Stimulated activated CD4-positive, alpha-beta T cell treated with anti-CD3 and anti-CD28 coated beads, Interleukin-15, amount 100 ng/mL, for 48 hours (primary cell): ENCODE measurements at regions not wholly inside any gene's neighbourhood (a gene's known extent, or its start where the extent isn't known, plus 50 kb on each side); places are given as distances from the start of the nearest gene placed in this dataset.
A peak's percentile ranks its signal among the peaks of the same experiment; 100 is the strongest.

Experiments
- DNase-seq, 2 donors: peaks; one replicate each; pipeline ENCODE4 v3.0.0-alpha.2; 2020; ENCODE audit warnings: low read depth in 2 of 2

- DNase-seq = no peak
Measured at GRCh38 chr2:12168791-12169388, 422.5 kb downstream of the LPIN1 start.

GRCh38 chr2:12169721-12170120, 423.3 kb downstream of the LPIN1 start:
- DNase-seq = peak in 1 of 2 donors; percentile 12

- no peak for DNase-seq
Measured at GRCh38 chr2:12170121-12170520, 423.7 kb downstream of the LPIN1 start.

DNA sequence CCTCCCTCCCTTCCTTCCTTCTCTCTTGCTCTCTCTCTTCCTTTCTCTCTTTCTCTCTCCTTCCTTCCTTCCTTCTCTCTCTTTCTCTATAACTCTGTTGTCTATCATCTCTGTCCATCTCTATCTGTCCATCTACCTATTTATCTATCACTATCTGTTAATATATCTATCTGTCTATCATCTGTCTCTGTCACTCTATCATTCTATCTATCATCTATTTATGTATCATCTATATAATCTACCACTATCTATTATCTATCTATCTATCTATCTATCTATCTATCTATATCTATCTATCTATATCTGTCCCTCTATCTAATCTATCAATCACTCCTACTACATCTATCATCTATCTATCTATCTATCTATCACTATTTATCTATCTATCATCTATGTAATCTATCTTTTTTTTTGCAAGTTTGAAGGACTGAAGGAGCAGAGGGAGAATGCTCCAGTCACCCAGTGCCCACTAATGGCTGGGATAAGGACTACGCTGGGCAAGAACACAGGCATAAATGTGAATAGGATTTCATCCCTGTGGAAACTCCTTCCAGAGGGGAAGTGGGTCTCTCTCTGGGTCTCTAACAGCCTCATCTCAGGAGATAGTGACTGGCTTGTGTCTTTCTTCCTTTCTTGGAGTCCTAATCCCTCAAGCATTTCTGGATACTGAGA, 427.0 kb downstream of the LPIN1 start:
- DNase-seq = no peak

DNA sequence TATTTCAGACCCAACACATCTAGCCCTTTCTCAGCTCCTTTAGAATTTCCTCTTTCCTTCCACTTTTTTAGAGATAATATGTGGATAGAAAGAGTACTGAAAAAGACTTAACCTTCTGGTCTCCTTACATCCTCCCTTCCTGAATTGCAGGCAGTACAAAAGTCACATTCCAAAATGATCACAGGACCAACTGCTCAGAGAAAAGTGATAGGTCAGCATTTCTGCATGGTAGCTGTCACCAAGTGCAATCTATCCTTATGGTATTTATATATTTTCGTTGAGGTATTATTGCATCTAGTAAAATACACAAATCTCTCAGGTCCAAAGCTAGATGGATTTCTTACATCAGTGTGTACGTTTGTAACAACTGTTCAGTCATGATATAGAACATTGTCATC, 427.5 kb downstream of the LPIN1 start:
- DNase-seq = no peak

DNA sequence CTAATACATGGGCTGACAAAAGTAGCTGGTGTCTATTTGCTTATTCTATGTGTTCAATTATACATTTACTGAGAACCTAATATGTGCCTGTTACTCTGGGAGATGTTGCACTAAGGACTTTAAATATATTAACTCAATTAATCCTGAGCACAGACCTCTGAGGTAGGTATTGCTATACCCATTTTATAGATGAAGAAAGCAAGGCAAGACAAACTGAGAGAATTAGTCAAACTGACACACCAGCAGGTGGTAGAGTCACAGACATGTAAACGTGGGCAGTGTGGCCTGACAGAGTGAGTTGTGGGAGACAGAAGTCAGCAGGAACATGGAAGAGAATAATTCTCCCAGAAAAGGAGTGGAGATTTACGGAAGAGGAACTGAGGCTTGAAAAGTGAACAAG, 428.9 kb downstream of the LPIN1 start:
- DNase-seq = no peak

GRCh38 chr2:12176623-12177454, 430.4 kb downstream of the LPIN1 start:
- DNase-seq = no peak

DNA sequence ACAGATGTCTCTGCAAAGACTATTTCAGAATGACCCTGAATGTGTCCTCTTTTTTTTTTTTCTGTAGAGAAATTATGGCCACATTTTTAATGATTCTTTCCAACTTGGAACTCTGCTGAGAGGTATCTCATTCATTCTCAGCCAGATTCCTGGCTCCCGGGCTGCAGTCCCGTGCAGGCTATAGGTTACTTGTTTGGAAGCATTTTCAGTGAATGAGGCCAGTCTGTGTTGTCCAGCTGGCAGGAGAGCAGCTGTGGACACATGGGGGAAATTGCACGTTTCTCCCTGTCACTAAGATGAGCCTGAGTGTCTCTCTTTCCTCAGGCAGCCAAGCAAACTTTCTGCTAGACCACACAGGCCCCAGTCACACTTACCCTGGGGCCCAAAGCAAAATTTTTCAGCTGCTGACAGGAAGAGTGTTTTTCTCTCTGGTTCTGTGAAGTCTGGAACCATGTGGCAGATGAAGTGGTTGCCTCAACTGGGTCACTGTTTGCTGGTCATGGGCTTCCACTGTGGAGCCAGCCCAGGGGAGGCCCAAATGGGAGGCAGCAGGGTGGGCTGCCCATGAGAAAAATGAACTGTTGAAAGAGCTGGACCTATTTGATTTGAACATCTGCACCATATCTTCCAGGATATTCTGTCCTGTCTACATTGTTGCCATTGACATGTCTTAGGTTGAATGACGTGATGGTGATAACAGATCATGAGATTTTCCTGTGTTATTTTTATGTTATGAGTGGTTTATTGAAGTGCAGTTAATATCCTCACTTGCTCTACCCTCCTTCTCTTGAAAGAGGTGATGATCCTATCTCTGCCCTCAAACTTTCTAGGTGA, 431.2 kb downstream of the LPIN1 start:
- DNase-seq = no peak

GRCh38 chr2:12178289-12179080, 432.1 kb downstream of the LPIN1 start:
- DNase-seq = no peak

DNA sequence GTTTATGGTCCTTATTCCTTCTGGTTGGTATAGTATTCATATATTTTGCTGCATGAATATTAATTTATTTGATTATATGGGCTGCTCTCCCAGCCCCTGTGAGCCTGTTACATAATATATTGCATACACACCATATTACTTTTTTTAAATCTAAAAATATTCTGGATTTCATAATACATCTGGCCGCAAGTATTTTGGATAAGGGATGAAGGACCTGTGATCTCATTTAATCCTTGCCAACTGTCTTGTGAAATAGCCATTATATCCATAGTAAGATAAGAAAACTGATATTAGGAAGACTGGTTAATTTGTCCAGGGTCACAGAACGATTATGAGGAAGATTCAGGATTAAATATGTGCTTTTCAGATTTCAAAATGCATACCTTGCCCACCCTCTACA, 433.6 kb downstream of the LPIN1 start:
- no peak for DNase-seq

DNA sequence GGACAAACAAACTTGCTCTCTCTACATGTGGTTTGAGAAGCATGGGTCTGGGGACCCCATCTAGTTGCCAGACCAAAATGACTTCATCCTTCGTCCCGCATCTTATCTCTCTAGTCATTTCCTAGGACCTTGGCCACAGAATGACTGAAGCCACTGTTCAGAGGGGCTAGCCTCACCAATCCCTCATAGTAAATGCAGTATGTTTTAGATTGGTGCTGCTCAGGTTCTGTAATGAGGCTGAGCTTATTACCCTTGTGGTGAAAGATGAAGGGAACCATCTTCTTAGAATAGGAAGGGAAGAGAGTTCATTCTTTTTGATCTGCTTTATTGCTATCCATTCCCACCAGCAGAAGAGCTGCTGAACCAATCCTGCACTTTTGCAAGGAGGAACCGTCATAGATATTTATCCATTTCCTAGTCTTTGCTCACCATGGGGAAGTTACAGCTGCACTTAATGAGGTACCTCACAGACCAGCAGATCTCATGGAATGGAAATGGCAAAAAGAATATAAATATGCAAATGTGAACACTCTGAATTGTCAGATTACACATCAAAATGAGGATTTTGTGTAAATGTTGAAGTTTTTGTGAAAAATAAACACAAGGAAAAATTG, 436.7 kb downstream of the LPIN1 start:
- no peak for DNase-seq

GRCh38 chr2:12192762-12193161, 446.3 kb downstream of the LPIN1 start:
- no peak for DNase-seq

- DNase-seq = no peak
Measured at GRCh38 chr2:12194968-12195367, 448.5 kb downstream of the LPIN1 start.

DNA sequence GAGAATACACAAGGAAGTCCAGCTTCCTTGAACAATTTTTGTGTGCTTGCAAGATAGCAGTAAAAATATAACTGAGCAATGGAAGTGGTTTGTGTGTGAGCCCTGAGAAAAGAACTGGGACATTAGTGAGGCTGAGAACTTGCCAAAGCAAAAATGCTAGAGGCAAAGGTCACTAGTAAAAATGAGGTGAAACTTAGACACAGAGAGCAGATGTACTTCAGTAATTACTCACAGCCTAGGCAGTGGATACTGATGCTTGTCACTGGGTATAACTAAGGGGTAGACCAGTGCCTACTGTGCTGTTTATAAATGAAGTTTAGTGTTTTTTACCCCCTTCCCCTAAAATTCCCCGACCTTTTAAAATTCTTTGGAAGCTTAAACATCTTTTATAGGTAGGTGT, 450.1 kb downstream of the LPIN1 start:
- no peak for DNase-seq

GRCh38 chr2:12197133-12197532, 450.7 kb downstream of the LPIN1 start:
- no peak for DNase-seq

DNA sequence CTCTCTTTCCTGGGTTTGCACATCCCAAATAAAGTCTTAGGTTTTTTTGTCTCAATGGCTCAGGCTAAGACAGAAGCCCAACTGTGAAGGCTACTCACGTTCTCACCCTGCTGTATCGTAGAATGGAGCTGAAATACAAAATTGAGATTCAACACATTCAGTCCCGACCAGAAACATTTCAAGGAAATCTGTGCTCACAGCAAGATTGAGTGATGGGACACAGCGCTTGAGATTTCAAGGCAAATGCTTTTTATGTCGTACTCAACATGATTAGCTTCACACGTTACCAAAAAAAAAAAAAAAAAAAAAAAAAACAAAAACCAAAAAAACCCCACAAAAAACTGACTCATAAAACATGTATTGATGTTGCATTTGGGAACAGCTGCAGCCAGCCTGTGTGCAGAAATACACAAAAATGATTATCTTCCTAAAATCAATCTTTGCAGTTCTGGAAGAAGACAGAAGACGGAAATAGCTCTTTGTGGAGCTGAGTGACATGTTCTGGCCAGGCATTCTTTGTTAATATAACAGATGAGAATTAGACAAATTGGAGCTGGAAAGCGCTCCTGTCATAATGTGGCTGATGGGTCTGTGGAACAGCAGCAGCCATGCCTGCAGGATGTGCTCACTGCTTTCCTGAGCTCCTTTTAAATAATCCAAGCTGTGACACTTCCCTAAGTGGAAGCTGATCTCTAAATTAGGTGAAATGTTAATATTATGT, 453.2 kb downstream of the LPIN1 start:
- no peak for DNase-seq

- DNase-seq = no peak
Measured at GRCh38 chr2:12201369-12201768, 454.9 kb downstream of the LPIN1 start.

DNA sequence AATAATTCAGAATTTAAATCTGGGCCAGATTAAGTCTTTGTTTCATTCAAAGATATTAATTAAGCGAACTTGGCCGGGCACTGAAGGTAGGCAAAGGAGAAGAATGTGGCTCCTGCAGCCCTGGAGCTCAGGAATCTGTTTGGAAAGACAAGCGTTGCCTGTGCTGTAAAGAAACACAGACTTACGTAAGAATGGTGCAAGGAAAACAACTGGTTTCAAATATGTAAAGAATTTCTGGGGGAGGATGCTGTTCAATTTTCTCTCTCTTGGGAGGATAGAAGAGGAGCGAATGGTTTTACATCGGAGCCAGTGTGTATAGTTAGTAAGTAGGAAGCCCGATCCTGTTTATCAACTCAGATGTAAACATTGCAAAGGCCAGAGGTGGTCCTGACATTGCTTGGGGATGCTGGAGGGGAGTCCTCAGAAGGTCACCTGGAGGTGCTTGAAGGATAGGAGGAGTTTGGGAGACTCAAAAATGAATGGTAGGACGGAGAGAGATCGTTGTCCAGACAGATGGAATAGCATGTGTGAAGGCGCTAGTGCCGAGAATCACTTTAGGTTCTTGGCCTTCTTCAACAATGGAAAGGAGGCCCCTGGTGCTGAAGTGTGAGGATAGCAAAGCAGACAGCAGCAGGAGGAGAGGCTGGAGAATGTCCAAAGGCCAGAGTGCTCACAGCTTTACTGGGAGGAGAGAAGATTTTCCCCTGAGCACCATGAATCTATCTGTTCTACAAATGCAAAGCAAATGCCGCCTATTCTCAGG, 456.1 kb downstream of the LPIN1 start:
- DNase-seq = no peak

GRCh38 chr2:12203528-12203927, 457.1 kb downstream of the LPIN1 start:
- no peak for DNase-seq
